ENCODE measurements at regions not wholly inside any gene's neighbourhood (a gene's known extent, or its start where the extent isn't known, plus 50 kb on each side); places are given as distances from the start of the nearest gene placed in this dataset.

GRCh38 chrX:13518126-13518525, 51.3 kb upstream of the EGFL6 start:
- H2BK120ac ChIP-seq (ENCODE audit: low read depth, low read length), result no peak overlapping the region
- H3K18ac ChIP-seq (ENCODE audit: low read length), result no peak overlapping the region
- no peak overlapping the region for H3K4me2 ChIP-seq (ENCODE audit: low read length)
- H3K79me1 ChIP-seq (ENCODE audit: low read length), result no peaks in the 10 kb centered on the region
- H3K4me1 ChIP-seq (ENCODE audit: control insufficient read depth, low read depth, low read length), result no peaks in the 10 kb centered on the region
- no peak overlapping the region for H3K4ac ChIP-seq (ENCODE audit: low read depth, low read length)
- no peak overlapping the region for H3K56ac ChIP-seq (ENCODE audit: low read length)
- no peak for DNase-seq
- no peak overlapping the region for H4K8ac ChIP-seq (ENCODE audit: low read depth, low read length)
- no peak overlapping the region for H3K27ac ChIP-seq (ENCODE audit: low read depth, low read length)
- H3K79me2 ChIP-seq (ENCODE audit: control insufficient read depth, insufficient read depth, low read length), result no peaks in the 10 kb centered on the region
- H2AK5ac ChIP-seq (ENCODE audit: low read length), result no peak overlapping the region
- no peak overlapping the region for H3K9ac ChIP-seq (ENCODE audit: low read length)
- no peak overlapping the region for H4K5ac ChIP-seq (ENCODE audit: low read length)
- no CpG with 5 or more reads among the region's 6 CpGs for WGBS (ENCODE audit: extremely low coverage, insufficient coverage, low lambda C conversion rate)
- no peaks in the 10 kb centered on the region for H3K36me3 ChIP-seq (ENCODE audit: control insufficient read depth, insufficient read depth, low read length)
- H2BK5ac ChIP-seq (ENCODE audit: low read length), result no peak overlapping the region
- no peak overlapping the region for H2BK15ac ChIP-seq (replicated peaks; ENCODE audit: low read depth)
- H3K4me3 ChIP-seq (ENCODE audit: low read length), result no peak overlapping the region
- no peak overlapping the region for H3K23ac ChIP-seq (ENCODE audit: low read length)
- no peaks in the 10 kb centered on the region for H3K27me3 ChIP-seq (ENCODE audit: insufficient read depth, low read length, poor library complexity)

GRCh38 chrX:13515211-13515930, 54.0 kb upstream of the EGFL6 start:
- no peak overlapping the region for H4K5ac ChIP-seq (ENCODE audit: low read length)
- no peak overlapping the region for H2BK5ac ChIP-seq (ENCODE audit: low read length)
- H3K27ac ChIP-seq (ENCODE audit: low read depth, low read length), result no peak overlapping the region
- H3K27me3 ChIP-seq (ENCODE audit: insufficient read depth, low read length, poor library complexity), result no peaks in the 10 kb centered on the region
- no peaks in the 10 kb centered on the region for H3K4me1 ChIP-seq (ENCODE audit: control insufficient read depth, low read depth, low read length)
- DNase-seq, result no peak
- no peak overlapping the region for H2BK15ac ChIP-seq (replicated peaks; ENCODE audit: low read depth)
- no peaks in the 10 kb centered on the region for H3K79me2 ChIP-seq (ENCODE audit: control insufficient read depth, insufficient read depth, low read length)
- no peaks in the 10 kb centered on the region for H3K36me3 ChIP-seq (ENCODE audit: control insufficient read depth, insufficient read depth, low read length)
- no peaks in the 10 kb centered on the region for H3K79me1 ChIP-seq (ENCODE audit: low read length)
- H3K4me2 ChIP-seq (ENCODE audit: low read length), result no peak overlapping the region
- H3K4ac ChIP-seq (ENCODE audit: low read depth, low read length), result no peak overlapping the region
- H3K56ac ChIP-seq (ENCODE audit: low read length), result no peak overlapping the region
- H3K9ac ChIP-seq (ENCODE audit: low read length), result no peak overlapping the region
- no peak overlapping the region for H3K23ac ChIP-seq (ENCODE audit: low read length)
- WGBS (ENCODE audit: extremely low coverage, insufficient coverage, low lambda C conversion rate), result no CpG with 5 or more reads among the region's 3 CpGs
- H2BK120ac ChIP-seq (ENCODE audit: low read depth, low read length), result no peak overlapping the region
- H4K8ac ChIP-seq (ENCODE audit: low read depth, low read length), result no peak overlapping the region
- no peak overlapping the region for H2AK5ac ChIP-seq (ENCODE audit: low read length)
- H3K18ac ChIP-seq (ENCODE audit: low read length), result no peak overlapping the region
- H3K4me3 ChIP-seq (ENCODE audit: low read length), result no peak overlapping the region

GRCh38 chrX:13511944-13512330, 57.5 kb upstream of the EGFL6 start:
- H3K79me2 ChIP-seq (ENCODE audit: control insufficient read depth, insufficient read depth, low read length), result no peaks in the 10 kb centered on the region
- H2AK5ac ChIP-seq (ENCODE audit: low read length), result no peak overlapping the region
- no peak overlapping the region for H2BK120ac ChIP-seq (ENCODE audit: low read depth, low read length)
- H3K18ac ChIP-seq (ENCODE audit: low read length), result no peak overlapping the region
- no peak overlapping the region for H3K23ac ChIP-seq (ENCODE audit: low read length)
- H3K4me2 ChIP-seq (ENCODE audit: low read length), result no peak overlapping the region
- no peak overlapping the region for H3K4me3 ChIP-seq (ENCODE audit: low read length)
- no peak overlapping the region for H3K9ac ChIP-seq (ENCODE audit: low read length)
- H3K27me3 ChIP-seq (ENCODE audit: insufficient read depth, low read length, poor library complexity), result no peaks in the 10 kb centered on the region
- no peak overlapping the region for H2BK15ac ChIP-seq (replicated peaks; ENCODE audit: low read depth)
- DNase-seq, result no peak
- H3K4ac ChIP-seq (ENCODE audit: low read depth, low read length), result no peak overlapping the region
- no peaks in the 10 kb centered on the region for H3K79me1 ChIP-seq (ENCODE audit: low read length)
- H4K5ac ChIP-seq (ENCODE audit: low read length), result no peak overlapping the region
- no peaks in the 10 kb centered on the region for H3K36me3 ChIP-seq (ENCODE audit: control insufficient read depth, insufficient read depth, low read length)
- H3K56ac ChIP-seq (ENCODE audit: low read length), result no peak overlapping the region
- no peak overlapping the region for H2BK5ac ChIP-seq (ENCODE audit: low read length)
- no CpG with 5 or more reads among the region's 2 CpGs for WGBS (ENCODE audit: extremely low coverage, insufficient coverage, low lambda C conversion rate)
- H3K27ac ChIP-seq (ENCODE audit: low read depth, low read length), result no peak overlapping the region
- H3K4me1 ChIP-seq (ENCODE audit: control insufficient read depth, low read depth, low read length), result no peaks in the 10 kb centered on the region
- no peak overlapping the region for H4K8ac ChIP-seq (ENCODE audit: low read depth, low read length)

GRCh38 chrX:13511241-13511943, 58.0 kb upstream of the EGFL6 start:
- WGBS (ENCODE audit: extremely low coverage, insufficient coverage, low lambda C conversion rate), result no CpG with 5 or more reads among the region's 1 CpG
- Histone ChIP-seq H3K4ac (ENCODE audit: low read depth, low read length) (no peak overlapping the region), H3K79me1 (ENCODE audit: low read length) (no peaks in the 10 kb centered on the region), H3K36me3 (ENCODE audit: control insufficient read depth, insufficient read depth, low read length) (no peaks in the 10 kb centered on the region), H4K8ac (ENCODE audit: low read depth, low read length) (no peak overlapping the region), H3K27me3 (ENCODE audit: insufficient read depth, low read length, poor library complexity) (no peaks in the 10 kb centered on the region), H3K4me3 (ENCODE audit: low read length) (no peak overlapping the region), H3K23ac (ENCODE audit: low read length) (no peak overlapping the region), H3K4me1 (ENCODE audit: control insufficient read depth, low read depth, low read length) (no peaks in the 10 kb centered on the region), H2BK15ac (replicated peaks; ENCODE audit: low read depth) (no peak overlapping the region), H3K27ac (ENCODE audit: low read depth, low read length) (no peak overlapping the region), H2BK120ac (ENCODE audit: low read depth, low read length) (no peak overlapping the region), H2BK5ac (ENCODE audit: low read length) (no peak overlapping the region), H2AK5ac (ENCODE audit: low read length) (no peak overlapping the region), H4K5ac (ENCODE audit: low read length) (no peak overlapping the region), H3K56ac (ENCODE audit: low read length) (no peak overlapping the region), H3K4me2 (ENCODE audit: low read length) (no peak overlapping the region), H3K18ac (ENCODE audit: low read length) (no peak overlapping the region), H3K79me2 (ENCODE audit: control insufficient read depth, insufficient read depth, low read length) (no peaks in the 10 kb centered on the region), H3K9ac (ENCODE audit: low read length) (no peak overlapping the region)
- DNase-seq, result no peak

GRCh38 chrX:13507893-13508292, 61.5 kb upstream of the EGFL6 start:
- H3K4me2 ChIP-seq (ENCODE audit: low read length), result no peak overlapping the region
- no peak overlapping the region for H3K27ac ChIP-seq (ENCODE audit: low read depth, low read length)
- H4K8ac ChIP-seq (ENCODE audit: low read depth, low read length), result no peak overlapping the region
- H3K4ac ChIP-seq (ENCODE audit: low read depth, low read length), result no peak overlapping the region
- WGBS (ENCODE audit: extremely low coverage, insufficient coverage, low lambda C conversion rate), result no CpG with 5 or more reads among the region's 2 CpGs
- no peaks in the 10 kb centered on the region for H3K79me2 ChIP-seq (ENCODE audit: control insufficient read depth, insufficient read depth, low read length)
- H3K23ac ChIP-seq (ENCODE audit: low read length), result no peak overlapping the region
- H3K4me1 ChIP-seq (ENCODE audit: control insufficient read depth, low read depth, low read length), result no peaks in the 10 kb centered on the region
- no peak overlapping the region for H2AK5ac ChIP-seq (ENCODE audit: low read length)
- H3K36me3 ChIP-seq (ENCODE audit: control insufficient read depth, insufficient read depth, low read length), result no peaks in the 10 kb centered on the region
- no peak overlapping the region for H3K9ac ChIP-seq (ENCODE audit: low read length)
- no peak overlapping the region for H3K56ac ChIP-seq (ENCODE audit: low read length)
- H3K4me3 ChIP-seq (ENCODE audit: low read length), result no peak overlapping the region
- no peak for DNase-seq
- H3K79me1 ChIP-seq (ENCODE audit: low read length), result no peaks in the 10 kb centered on the region
- no peaks in the 10 kb centered on the region for H3K27me3 ChIP-seq (ENCODE audit: insufficient read depth, low read length, poor library complexity)
- no peak overlapping the region for H4K5ac ChIP-seq (ENCODE audit: low read length)
- no peak overlapping the region for H2BK15ac ChIP-seq (replicated peaks; ENCODE audit: low read depth)
- no peak overlapping the region for H2BK5ac ChIP-seq (ENCODE audit: low read length)
- no peak overlapping the region for H3K18ac ChIP-seq (ENCODE audit: low read length)
- H2BK120ac ChIP-seq (ENCODE audit: low read depth, low read length), result no peak overlapping the region
